ENCODE measurements at regions not wholly inside any gene's neighbourhood (a gene's known extent, or its start where the extent isn't known, plus 50 kb on each side); places are given as distances from the start of the nearest gene placed in this dataset.
A peak's percentile ranks its signal among the peaks of the same experiment; 100 is the strongest.

DNA sequence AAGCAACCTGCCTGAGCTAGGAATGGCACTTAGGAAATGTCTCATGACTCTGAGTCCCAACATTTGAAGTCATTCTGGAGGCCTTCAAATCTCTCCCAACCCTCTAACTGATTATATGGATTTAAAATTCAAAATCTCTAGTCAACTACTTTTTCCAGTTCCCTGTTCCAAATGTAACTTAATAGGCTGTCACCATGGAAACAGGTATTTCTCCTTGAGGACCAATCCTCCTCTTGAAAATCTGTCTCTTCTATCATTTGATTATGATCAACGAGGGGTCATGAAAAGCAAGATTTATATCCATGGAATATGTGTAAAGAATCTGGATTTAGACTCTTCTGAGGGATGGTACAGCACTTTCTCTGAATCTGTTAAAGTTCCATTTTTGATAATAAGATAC, 127.3 kb upstream of the DTNBP1 start:
- no peak for DNase-seq
- no peaks in the 10 kb centered on the region for H3K4me1 Mint-ChIP-seq (ENCODE audit: low read depth)
- no peaks in the 10 kb centered on the region for H3K36me3 Mint-ChIP-seq (ENCODE audit: low read depth)
- H3K27ac Mint-ChIP-seq: no peak overlapping the region
- intact Hi-C loops (cut with micrococcal nuclease): no loop called here
- CTCF ChIA-PET: no interaction called here
- H3K9me3 Mint-ChIP-seq: no peaks in the 10 kb centered on the region
- peaks cover 2% of the 10 kb centered on the region for H3K27me3 Mint-ChIP-seq (ENCODE audit: low read depth)
- H3K4me3 Mint-ChIP-seq: no peak overlapping the region

DNA sequence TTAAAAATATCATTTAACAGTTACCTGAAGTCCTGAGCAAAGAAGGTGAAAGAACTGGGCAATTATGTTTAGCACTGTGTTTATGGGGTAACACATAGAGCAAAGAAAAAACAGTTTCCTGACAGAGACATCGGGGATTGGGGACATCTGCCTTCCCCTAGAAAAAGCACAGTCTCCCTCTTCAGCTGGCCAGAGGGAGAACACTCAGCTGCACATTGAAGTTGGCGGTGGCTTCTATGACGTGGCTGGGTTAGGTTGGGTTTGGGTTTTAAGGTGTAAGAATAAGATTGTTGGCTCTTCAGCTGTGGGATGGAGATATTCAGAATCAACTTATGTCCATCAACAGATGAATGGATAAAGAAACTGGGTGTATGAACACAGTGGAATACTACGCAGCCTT, 124.0 kb upstream of the DTNBP1 start:
- CTCF ChIA-PET: interaction anchor here (1.8 kb wide), 1 partner anchor 95 kb away, joined by 3 read pairs; no protein-coding TSS in a partner anchor
- no peak for DNase-seq
- H3K4me1 Mint-ChIP-seq (ENCODE audit: low read depth): no peaks in the 10 kb centered on the region
- H3K9me3 Mint-ChIP-seq: no peaks in the 10 kb centered on the region
- H3K27me3 Mint-ChIP-seq (ENCODE audit: low read depth): no peaks in the 10 kb centered on the region
- no peak overlapping the region for H3K27ac Mint-ChIP-seq
- intact Hi-C loops (cut with micrococcal nuclease): no loop called here
- H3K36me3 Mint-ChIP-seq (ENCODE audit: low read depth): no peaks in the 10 kb centered on the region
- H3K4me3 Mint-ChIP-seq: no peak overlapping the region

DNA sequence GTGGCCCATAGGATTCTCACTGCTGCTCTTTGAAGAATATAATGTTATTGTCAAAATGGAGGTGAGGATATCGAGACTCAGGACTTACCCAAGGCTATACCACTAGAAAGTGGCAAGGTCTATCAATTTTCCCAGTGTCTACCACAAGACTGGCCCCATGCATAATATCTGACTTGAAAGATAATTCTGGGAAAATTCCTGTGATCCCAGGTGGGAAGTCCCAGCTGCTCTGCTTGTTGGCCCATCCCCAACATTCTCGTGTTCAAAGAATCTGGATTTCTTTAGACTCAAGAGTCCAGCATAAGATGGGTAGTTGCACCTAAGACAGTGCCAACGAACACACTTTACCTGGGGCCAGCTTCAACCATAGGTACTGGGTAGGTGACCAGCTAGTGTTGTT, 120.7 kb upstream of the DTNBP1 start:
- Mint-ChIP-seq H3K27me3 (ENCODE audit: low read depth) (no peaks in the 10 kb centered on the region), H3K27ac (no peak overlapping the region), H3K4me3 (no peak overlapping the region), H3K36me3 (ENCODE audit: low read depth) (no peaks in the 10 kb centered on the region), H3K4me1 (ENCODE audit: low read depth) (peaks cover 3% of the 10 kb centered on the region), H3K9me3 (no peaks in the 10 kb centered on the region)
- intact Hi-C loops (cut with micrococcal nuclease): no loop called here
- CTCF ChIA-PET: interaction anchor here (0.7 kb wide), 1 partner anchor 92 kb away, joined by 4 read pairs; no protein-coding TSS in a partner anchor
- no peak for DNase-seq

DNA sequence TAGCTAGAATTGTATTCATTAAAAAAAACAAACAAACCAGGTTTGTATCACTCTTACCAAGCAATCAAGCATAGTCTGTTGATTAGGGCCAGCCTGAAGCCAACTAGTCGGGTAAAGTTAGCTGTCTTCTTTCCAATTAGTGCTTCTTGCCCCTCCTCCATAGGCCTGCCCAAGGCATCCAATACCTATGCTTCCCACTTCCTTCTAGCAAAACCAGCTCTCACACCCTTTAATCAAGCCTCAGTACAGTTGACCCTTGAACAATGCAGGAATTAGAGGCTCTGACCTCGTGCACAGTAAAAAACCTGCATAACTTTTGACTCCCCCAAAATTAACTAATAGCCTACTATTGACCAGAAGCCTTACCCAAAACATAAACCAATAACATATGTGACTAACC, 119.1 kb upstream of the DTNBP1 start:
- Mint-ChIP-seq H3K4me1 (ENCODE audit: low read depth) (peaks cover 19% of the 10 kb centered on the region), H3K9me3 (no peaks in the 10 kb centered on the region), H3K4me3 (no peak overlapping the region), H3K36me3 (ENCODE audit: low read depth) (no peaks in the 10 kb centered on the region), H3K27ac (no peak overlapping the region), H3K27me3 (ENCODE audit: low read depth) (no peaks in the 10 kb centered on the region)
- no peak for DNase-seq
- intact Hi-C loops (cut with micrococcal nuclease): no loop called here
- CTCF ChIA-PET: interaction anchor here (0.6 kb wide), 1 partner anchor 84 kb away, joined by 3 read pairs; no protein-coding TSS in a partner anchor

DNA sequence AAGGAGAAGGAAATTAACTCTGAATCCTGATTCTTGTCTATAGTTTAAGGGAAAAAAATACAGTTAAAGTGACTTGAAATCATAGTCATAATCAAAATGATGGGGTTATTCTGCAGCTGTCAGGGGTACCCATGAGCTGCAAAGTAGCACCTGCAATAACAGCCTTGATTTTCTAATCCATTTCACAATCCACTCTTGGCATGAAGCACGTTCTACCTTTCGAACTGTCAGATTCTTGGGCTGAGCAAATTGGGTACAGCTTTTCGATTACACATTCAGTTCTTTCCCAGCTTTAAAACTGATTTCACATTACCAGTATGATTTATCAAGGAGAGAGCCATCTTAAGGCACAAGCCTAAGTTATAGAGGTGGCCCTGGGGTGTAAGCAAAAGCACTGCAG, 118.5 kb upstream of the DTNBP1 start:
- Mint-ChIP-seq H3K4me1 (ENCODE audit: low read depth) (peaks cover 24% of the 10 kb centered on the region), H3K27ac (no peak overlapping the region), H3K36me3 (ENCODE audit: low read depth) (no peaks in the 10 kb centered on the region), H3K27me3 (ENCODE audit: low read depth) (no peaks in the 10 kb centered on the region), H3K4me3 (no peak overlapping the region), H3K9me3 (no peaks in the 10 kb centered on the region)
- no peak for DNase-seq
- intact Hi-C loops (cut with micrococcal nuclease): no loop called here
- CTCF ChIA-PET: interaction anchor here (0.6 to 1.2 kb wide), 2 partner anchors 83 to 347 kb away, joined by 3 read pairs; partner anchors contain the start of gene MYLIP

DNA sequence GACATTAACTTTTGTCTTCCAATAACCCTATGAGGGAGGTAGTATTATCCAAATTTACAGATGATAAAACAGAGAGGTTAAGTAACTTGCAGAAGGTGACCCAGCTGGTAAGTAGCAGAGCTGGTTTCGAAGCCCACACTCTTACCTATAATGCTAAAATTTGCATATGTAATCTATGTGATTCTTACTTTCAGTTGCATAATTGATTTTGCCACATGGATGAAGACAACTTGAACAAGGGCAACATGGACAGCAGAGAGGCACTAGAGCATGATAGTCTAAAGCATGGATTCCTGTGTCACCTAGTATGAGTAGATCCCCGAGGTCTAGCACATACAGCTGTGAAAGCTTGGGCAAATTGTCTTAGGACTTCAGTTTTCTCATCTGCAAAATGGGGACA, 117.6 kb upstream of the DTNBP1 start:
- CTCF ChIA-PET: interaction anchor here (1.2 kb wide), 1 partner anchor 348 kb away, joined by 3 read pairs; the partner anchor contains the start of gene MYLIP
- intact Hi-C loops (cut with micrococcal nuclease): no loop called here

DNA sequence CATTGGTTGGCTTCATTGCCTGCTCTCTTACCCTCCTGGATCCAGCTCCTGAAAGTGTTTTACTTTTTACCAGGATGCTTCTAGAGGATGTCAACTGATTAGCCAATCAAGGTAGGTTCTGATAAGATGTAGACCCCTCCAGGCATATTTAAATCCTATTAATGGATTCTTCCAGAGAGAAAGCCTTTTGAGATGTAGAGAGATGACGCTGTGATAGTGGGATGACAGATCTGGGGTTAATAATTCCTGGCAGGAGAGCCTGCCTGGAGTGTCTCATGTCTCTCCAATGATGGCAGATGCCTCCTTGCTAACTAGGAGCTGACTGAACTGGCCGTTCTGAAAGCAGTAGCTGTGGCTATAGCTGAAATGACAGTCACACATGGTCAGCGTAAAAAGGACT, 116.9 kb upstream of the DTNBP1 start:
- Mint-ChIP-seq H3K4me3 (no peak overlapping the region), H3K9me3 (no peaks in the 10 kb centered on the region), H3K4me1 (ENCODE audit: low read depth) (peaks cover 34% of the 10 kb centered on the region), H3K27me3 (ENCODE audit: low read depth) (no peaks in the 10 kb centered on the region), H3K27ac (no peak overlapping the region), H3K36me3 (ENCODE audit: low read depth) (no peaks in the 10 kb centered on the region)
- intact Hi-C loops (cut with micrococcal nuclease): loop anchor here (5.0 to 10.0 kb wide), 3 partner anchors 985 to 1502 kb away; partner anchors contain the start of gene ATXN1
- CTCF ChIA-PET: no interaction called here
- DNase-seq: no peak

More for the DNA sequence above, 117.6 kb upstream of the DTNBP1 start:
- H3K27ac Mint-ChIP-seq: no peak overlapping the region
- no peaks in the 10 kb centered on the region for H3K9me3 Mint-ChIP-seq
- H3K36me3 Mint-ChIP-seq (ENCODE audit: low read depth): no peaks in the 10 kb centered on the region
- H3K4me3 Mint-ChIP-seq: no peak overlapping the region
- no peak for DNase-seq
- no peaks in the 10 kb centered on the region for H3K27me3 Mint-ChIP-seq (ENCODE audit: low read depth)
- peaks cover 33% of the 10 kb centered on the region for H3K4me1 Mint-ChIP-seq (ENCODE audit: low read depth)

DNA sequence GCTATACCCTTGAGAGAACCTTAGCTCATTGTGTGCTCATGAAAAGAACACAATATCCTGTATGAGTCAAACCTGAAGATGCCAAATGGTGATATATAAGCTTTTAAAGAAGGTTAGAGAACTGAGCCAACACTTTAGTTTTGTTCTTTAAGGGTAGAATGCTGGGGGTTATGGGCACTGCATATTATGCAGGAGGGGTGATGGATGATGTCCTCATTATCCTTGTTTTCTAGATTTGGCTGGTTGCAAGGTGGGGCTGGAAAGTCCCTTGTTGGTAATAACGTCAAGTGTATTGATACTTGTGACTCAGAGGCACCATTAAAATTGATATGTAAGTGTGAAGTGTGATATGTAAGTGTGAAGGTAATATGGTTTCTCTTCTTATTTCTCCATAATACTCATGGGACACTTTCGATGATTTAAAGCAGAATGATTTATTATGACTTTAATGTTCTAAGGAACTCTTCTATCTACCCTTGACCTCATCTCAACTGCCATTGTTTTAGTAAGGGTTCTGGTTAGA, 113.7 kb upstream of the DTNBP1 start:
- peaks cover 4% of the 10 kb centered on the region for H3K27me3 Mint-ChIP-seq (ENCODE audit: low read depth)
- H3K4me3 Mint-ChIP-seq: no peak overlapping the region
- intact Hi-C loops (cut with micrococcal nuclease): loop anchor here (1.0 to 10.0 kb wide), 16 partner anchors 41 to 1499 kb away; partner anchors contain the start of gene ATXN1
- H3K27ac Mint-ChIP-seq: peak overlapping the region; percentile 76
- no peaks in the 10 kb centered on the region for H3K36me3 Mint-ChIP-seq (ENCODE audit: low read depth)
- peaks cover 40% of the 10 kb centered on the region for H3K4me1 Mint-ChIP-seq (ENCODE audit: low read depth)
- H3K9me3 Mint-ChIP-seq: no peaks in the 10 kb centered on the region
- CTCF ChIA-PET: interaction anchor here (0.6 to 2.7 kb wide), 8 partner anchors 12 to 535 kb away, joined by 3 to 7 read pairs (median 4); no protein-coding TSS in a partner anchor
- DNase-seq: peak; percentile 69

DNA sequence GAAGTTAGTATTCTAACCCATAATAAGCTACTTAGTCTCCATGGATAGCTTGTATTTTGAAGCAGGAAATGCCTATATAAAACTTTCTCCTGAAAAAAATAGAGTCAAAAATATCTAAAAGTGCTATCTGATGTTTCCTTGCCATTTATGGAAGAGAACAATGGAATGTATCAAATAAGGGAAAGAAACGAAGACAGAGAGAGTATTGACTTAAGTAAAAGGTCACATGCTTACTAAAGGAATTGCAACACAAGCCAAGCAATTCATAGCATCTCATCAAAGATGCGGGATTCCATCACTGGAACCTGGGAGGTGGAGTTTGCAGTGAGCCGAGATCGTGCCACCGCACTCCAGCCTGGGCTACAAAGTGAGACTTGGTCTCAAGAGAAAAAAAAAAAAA, 112.9 kb upstream of the DTNBP1 start:
- peak overlapping the region; percentile 76 for H3K27ac Mint-ChIP-seq
- no peaks in the 10 kb centered on the region for H3K9me3 Mint-ChIP-seq
- DNase-seq: no peak
- no peak overlapping the region for H3K4me3 Mint-ChIP-seq
- H3K36me3 Mint-ChIP-seq (ENCODE audit: low read depth): no peaks in the 10 kb centered on the region
- H3K4me1 Mint-ChIP-seq (ENCODE audit: low read depth): peaks cover 43% of the 10 kb centered on the region
- CTCF ChIA-PET: interaction anchor here (0.6 to 2.7 kb wide), 8 partner anchors 11 to 535 kb away, joined by 3 to 7 read pairs (median 4); no protein-coding TSS in a partner anchor
- intact Hi-C loops (cut with micrococcal nuclease): loop anchor here (1.0 to 10.0 kb wide), 16 partner anchors 40 to 1498 kb away; partner anchors contain the start of gene ATXN1
- peaks cover 5% of the 10 kb centered on the region for H3K27me3 Mint-ChIP-seq (ENCODE audit: low read depth)

DNA sequence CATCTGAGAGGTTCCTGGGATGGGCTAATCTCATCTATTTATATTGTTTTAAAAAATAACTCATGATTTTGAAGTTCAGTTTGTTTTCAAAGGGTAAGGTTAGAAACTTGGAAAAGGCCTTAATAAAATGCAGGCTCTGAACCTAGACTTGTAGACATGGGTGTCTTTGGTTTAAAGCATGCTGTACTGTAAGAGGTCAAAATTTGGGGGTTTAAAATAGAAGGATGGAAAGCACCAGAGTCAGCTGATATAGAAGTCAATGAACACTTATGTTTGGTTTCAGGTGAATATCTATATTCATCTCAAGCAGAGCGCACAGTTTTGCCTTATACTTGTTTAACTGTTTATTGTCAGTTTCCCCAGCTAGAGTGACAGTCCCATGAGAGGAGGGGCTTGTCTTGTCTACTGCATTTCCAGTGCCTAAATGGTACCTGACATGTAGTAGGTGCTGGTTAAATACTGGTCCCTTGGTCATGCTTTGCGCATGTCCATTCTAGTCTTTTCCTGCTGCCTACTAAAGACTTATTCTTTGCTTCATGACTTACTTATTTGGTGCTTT, 112.3 kb upstream of the DTNBP1 start:
- Mint-ChIP-seq H3K9me3 (no peaks in the 10 kb centered on the region), H3K27me3 (ENCODE audit: low read depth) (peaks cover 5% of the 10 kb centered on the region), H3K4me3 (no peak overlapping the region), H3K4me1 (ENCODE audit: low read depth) (peaks cover 49% of the 10 kb centered on the region), H3K36me3 (ENCODE audit: low read depth) (no peaks in the 10 kb centered on the region), H3K27ac (no peak overlapping the region)
- intact Hi-C loops (cut with micrococcal nuclease): loop anchor here (5.0 to 10.0 kb wide), 3 partner anchors 990 to 1498 kb away; partner anchors contain the start of gene ATXN1
- DNase-seq: no peak
- CTCF ChIA-PET: interaction anchor here (2.7 kb wide), 1 partner anchor 83 kb away, joined by 7 read pairs; no protein-coding TSS in a partner anchor

DNA sequence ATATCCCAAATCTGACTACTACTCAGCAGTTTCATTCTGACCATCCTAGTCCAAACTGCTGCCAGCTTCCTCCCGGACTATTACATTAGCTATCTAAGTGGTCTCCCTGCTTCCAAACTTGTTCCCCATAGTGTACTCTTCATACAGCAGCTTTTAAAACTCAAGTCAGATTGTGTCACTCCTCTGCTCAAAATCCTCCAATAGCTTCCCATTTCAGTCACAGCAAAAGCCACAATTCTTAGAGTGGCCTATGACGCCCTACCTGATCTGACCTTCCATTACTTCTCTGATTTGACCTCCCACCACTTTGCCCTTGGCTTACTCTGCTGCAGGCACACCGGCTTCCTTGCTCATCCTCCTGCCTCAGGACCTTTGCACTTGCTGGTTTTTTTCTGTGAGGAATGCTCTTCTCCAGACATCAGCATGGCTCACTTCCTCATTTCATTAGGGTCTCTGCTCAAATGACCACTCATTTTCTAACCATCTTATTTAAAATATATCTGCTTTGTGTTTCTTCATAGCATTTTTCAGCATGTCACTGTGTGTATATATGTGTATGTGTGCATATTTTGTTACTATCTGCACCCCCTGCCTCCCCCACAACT, 111.1 kb upstream of the DTNBP1 start:
- H3K4me1 Mint-ChIP-seq (ENCODE audit: low read depth): peaks cover 50% of the 10 kb centered on the region
- CTCF ChIA-PET: no interaction called here

DNA sequence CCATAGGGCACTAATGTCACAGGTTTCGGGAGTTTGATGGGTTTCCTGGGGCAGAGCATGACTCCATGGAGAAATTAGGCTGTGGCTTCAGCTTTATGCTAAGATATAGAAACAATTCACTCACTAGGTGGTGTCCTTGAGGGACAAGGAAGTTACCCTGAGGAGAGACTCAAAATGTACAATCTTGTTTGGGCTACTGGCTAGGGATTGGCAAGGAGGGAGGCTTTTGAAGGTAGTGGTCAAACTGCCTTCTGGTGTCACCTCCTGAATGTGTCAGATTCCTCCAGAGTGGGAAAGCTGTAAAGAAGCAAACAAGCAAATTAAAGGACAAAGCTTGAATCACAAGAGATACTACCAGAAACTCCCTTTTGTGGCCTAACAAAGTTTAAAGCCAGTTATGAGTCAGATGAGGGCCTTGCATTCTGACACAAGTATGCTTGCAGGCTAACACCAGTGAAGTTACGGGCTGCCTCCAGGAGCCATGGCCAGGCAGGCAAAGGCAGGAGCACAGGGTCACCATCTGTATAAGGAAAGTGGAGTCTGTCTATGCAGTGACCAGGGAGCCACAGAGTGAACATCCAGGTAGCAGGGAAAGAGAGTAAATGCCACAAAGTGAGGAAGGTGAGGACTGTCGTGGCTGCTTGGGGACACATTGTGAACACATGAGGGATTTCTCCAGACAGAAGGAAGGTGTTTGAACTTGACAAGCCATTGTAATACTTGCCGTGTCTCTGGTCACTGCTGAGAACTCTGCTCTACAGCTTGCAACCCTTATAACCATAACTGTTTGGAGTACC, 107.7 kb upstream of the DTNBP1 start:
- Mint-ChIP-seq H3K36me3 (ENCODE audit: low read depth) (no peaks in the 10 kb centered on the region), H3K27me3 (ENCODE audit: low read depth) (peaks cover 5% of the 10 kb centered on the region), H3K9me3 (no peaks in the 10 kb centered on the region), H3K4me3 (no peak overlapping the region), H3K4me1 (ENCODE audit: low read depth) (peaks cover 18% of the 10 kb centered on the region), H3K27ac (peak overlapping the region; percentile 26)
- intact Hi-C loops (cut with micrococcal nuclease): loop anchor here (10.0 kb wide), 1 partner anchor 994 kb away; the partner anchor contains the start of gene ATXN1
- CTCF ChIA-PET: interaction anchor here (0.9 to 1.5 kb wide), 3 partner anchors 18 to 358 kb away, joined by 3 read pairs; partner anchors contain the start of gene MYLIP
- peak; percentile 24 for DNase-seq

More for the DNA sequence above, 111.1 kb upstream of the DTNBP1 start:
- Mint-ChIP-seq H3K36me3 (ENCODE audit: low read depth) (no peaks in the 10 kb centered on the region), H3K27ac (no peak overlapping the region), H3K27me3 (ENCODE audit: low read depth) (peaks cover 5% of the 10 kb centered on the region), H3K4me3 (no peak overlapping the region), H3K9me3 (no peaks in the 10 kb centered on the region)
- intact Hi-C loops (cut with micrococcal nuclease): loop anchor here (10.0 kb wide), 1 partner anchor 991 kb away; the partner anchor contains the start of gene ATXN1
- DNase-seq: no peak

All from activated naive CD4-positive, alpha-beta T cell treated with anti-CD3 and anti-CD28 coated beads for 36 hours (primary cell).